GM12878 (cell line): ENCODE measurements at regions not wholly inside any gene's neighbourhood (a gene's known extent, or its start where the extent isn't known, plus 50 kb on each side); places are given as distances from the start of the nearest gene placed in this dataset.

Experiments
- ATAC-seq: fragments of 200-7000 bp; cut with Tn5 transposase; 3 replicates; pipeline ENCODE4 v1.9.1; 2020; ENCODE audit warnings: mild to moderate bottlenecking, moderate library complexity
- BruUV-seq: library from RNA; stranded (reverse); fragments of 400-500 nt; replicated peaks from 2 replicates; lab custom pipeline; 2021; lab: Mats Ljungman, UMichigan
- CTCF ChIA-PET: fragments of 300-600 bp; sonication (Branson Sonifier 250); formaldehyde crosslinking; extraction: SDS; loops from one replicate; lab custom pipeline; 2021; ENCODE audit warnings: inconsistent platforms; lab: Yijun Ruan, JAX
- POLR2A ChIA-PET: fragments of 350-600 bp; formaldehyde crosslinking; extraction: SDS; loops from one replicate; lab custom pipeline; 2021; ENCODE audit warnings: inconsistent platforms; lab: Charles Lee
- RAD21 ChIA-PET: fragments of 300-600 bp; sonication (Branson Sonifier 250); formaldehyde crosslinking; loops from one replicate; lab custom pipeline; 2023; ENCODE audit warnings: antibody characterized with exemption; ENCODE audit not compliant: unreplicated experiment; lab: Charles Lee
- SMC1A ChIA-PET: fragments of 300-600 bp; sonication (Branson Sonifier 250); formaldehyde crosslinking; loops from one replicate; lab custom pipeline; 2023; ENCODE audit not compliant: unreplicated experiment, uncharacterized antibody; lab: Charles Lee
- DNase-seq: peaks from one replicate; pipeline ENCODE4 v3.0.0-alpha.2; 2011; ENCODE audit warnings: low read depth, low spot score
- FAIRE-seq: peaks from 3 replicates; lab custom pipeline; 2011; peaks lifted over from hg19 to GRCh38; lab: Jason Lieb, UNC
- H2AFZ ChIP-seq: 2 replicates; pipeline ENCODE4 v1.6.0; 2011; ENCODE audit warnings: low read depth, low read length, control low read depth; ENCODE audit not compliant: control insufficient read depth
- H3K27ac ChIP-seq: 2 replicates; pipeline ENCODE4 v1.5.1; 2011; ENCODE audit warnings: control low read depth; ENCODE audit not compliant: control insufficient read depth, insufficient read depth
- H3K27me3 ChIP-seq, 2 experiments: replicated peaks in 1 of 2; 2 replicates each; pipeline versions ENCODE4 v1.6.0 to v1.6.1; 2011; ENCODE audit warnings: low read length in 1 of 2; ENCODE audit not compliant: control insufficient read depth in 2 of 2, insufficient read depth in 2 of 2
- H3K36me3 ChIP-seq, 2 experiments: 2 replicates each; pipeline ENCODE4 v1.5.1; 2011; ENCODE audit warnings: low read length in 1 of 2; ENCODE audit not compliant: control insufficient read depth in 2 of 2, insufficient read depth in 2 of 2
- H3K4me1 ChIP-seq: 2 replicates; pipeline ENCODE4 v1.6.1; 2011; ENCODE audit warnings: mild to moderate bottlenecking, low read length, moderate library complexity, mixed read lengths; ENCODE audit not compliant: control insufficient read depth, insufficient read depth
- H3K4me2 ChIP-seq: 2 replicates; pipeline ENCODE4 v1.6.0; 2011; ENCODE audit warnings: control low read depth; ENCODE audit not compliant: control insufficient read depth, insufficient read depth
- H3K4me3 ChIP-seq: fragments of 200-600 bp; sonication (generic); 2 replicates; pipeline ENCODE4 v1.5.1; 2016
- H3K79me2 ChIP-seq: 2 replicates; pipeline ENCODE4 v1.6.0; 2011; ENCODE audit warnings: low read length; ENCODE audit not compliant: control insufficient read depth, insufficient read depth
- H3K9ac ChIP-seq: 2 replicates; pipeline ENCODE4 v1.8.0; 2011; ENCODE audit warnings: low read length, control low read depth, mixed read lengths; ENCODE audit not compliant: control insufficient read depth, insufficient read depth
- H3K9me3 ChIP-seq: replicated peaks from 3 replicates; pipeline ENCODE4 v1.5.1; 2011; ENCODE audit warnings: mild to moderate bottlenecking, low read length; ENCODE audit not compliant: control insufficient read depth, insufficient read depth
- H4K20me1 ChIP-seq: 2 replicates; pipeline ENCODE4 v1.6.0; 2011; ENCODE audit not compliant: control insufficient read depth, insufficient read depth
- BHLHE40 ChIP-seq, 2 experiments: fragments of 450-650 bp in 1 of 2; IDR thresholded peaks; 2 replicates each; pipeline ENCODE4 v1.6.1; 2011 to 2017; ENCODE audit warnings: low read depth in 2 of 2, borderline replicate concordance in 1 of 2, improper control_type of control experiment in 1 of 2, low read length in 1 of 2, mild to moderate bottlenecking in 1 of 2
- EP300 ChIP-seq, 2 experiments: fragments of 150-350 bp in 1 of 2; IDR thresholded peaks; 2 replicates each; pipeline ENCODE4 v1.6.1; 2011 to 2012; ENCODE audit warnings: low read depth in 2 of 2, low read length in 2 of 2, borderline replicate concordance in 1 of 2, improper control_type of control experiment in 1 of 2, inconsistent platforms in 1 of 2; ENCODE audit not compliant: control insufficient read depth in 1 of 2
- IKZF1 ChIP-seq: fragments of 450-650 bp; conservative IDR thresholded peaks from 2 replicates; pipeline ENCODE4 v1.6.1; 2017; ENCODE audit warnings: antibody characterized with exemption, mild to moderate bottlenecking
- IKZF2 ChIP-seq, 2 experiments: fragments of 450-650 bp; IDR thresholded peaks; 2 replicates each; pipeline ENCODE4 v1.6.1; 2017; ENCODE audit warnings: mild to moderate bottlenecking in 2 of 2, moderate library complexity in 2 of 2
- RAD21 ChIP-seq: IDR thresholded peaks from 2 replicates; pipeline ENCODE4 v1.6.1; 2011; ENCODE audit warnings: mild to moderate bottlenecking, low read depth, low read length, moderate library complexity; ENCODE audit not compliant: insufficient read depth
- RCOR1 ChIP-seq: conservative IDR thresholded peaks from 2 replicates; pipeline ENCODE4 v1.6.1; 2012; ENCODE audit warnings: low read depth, low read length, improper control_type of control experiment
- ZBTB4 ChIP-seq: fragments of 450-650 bp; formaldehyde crosslinking; IDR thresholded peaks from 2 replicates; pipeline ENCODE4 v1.4.0; 2022; ENCODE audit warnings: mild to moderate bottlenecking, moderate library complexity
- WGBS: methylation state at CpG from one replicate; pipeline ENCODE4 v1.1.6; 2016; ENCODE audit warnings: low lambda C conversion rate; ENCODE audit not compliant: insufficient replicate concordance, insufficient coverage; ENCODE audit errors: missing lambda C conversion rate; 5-methylcytosine and 5-hydroxymethylcytosine counted together
- in situ Hi-C: fragments of 300-500 bp; cut with MboI; formaldehyde crosslinking; loops from 9 replicates; pipeline ENCODE4 v1.14.3; 2018; ENCODE audit warnings: mixed read lengths
- intact Hi-C: fragments of 100-400 bp; cut with micrococcal nuclease; formaldehyde crosslinking; loops from one replicate; pipeline ENCODE4 v1.14.2; 2022; ENCODE audit not compliant: unreplicated experiment
- TF ChIP-seq, protein P1 (sequence below): fragments of 450-650 bp; IDR thresholded peaks from 2 replicates; pipeline ENCODE4 v1.6.1; 2016; ENCODE audit warnings: mild to moderate bottlenecking

DNA sequence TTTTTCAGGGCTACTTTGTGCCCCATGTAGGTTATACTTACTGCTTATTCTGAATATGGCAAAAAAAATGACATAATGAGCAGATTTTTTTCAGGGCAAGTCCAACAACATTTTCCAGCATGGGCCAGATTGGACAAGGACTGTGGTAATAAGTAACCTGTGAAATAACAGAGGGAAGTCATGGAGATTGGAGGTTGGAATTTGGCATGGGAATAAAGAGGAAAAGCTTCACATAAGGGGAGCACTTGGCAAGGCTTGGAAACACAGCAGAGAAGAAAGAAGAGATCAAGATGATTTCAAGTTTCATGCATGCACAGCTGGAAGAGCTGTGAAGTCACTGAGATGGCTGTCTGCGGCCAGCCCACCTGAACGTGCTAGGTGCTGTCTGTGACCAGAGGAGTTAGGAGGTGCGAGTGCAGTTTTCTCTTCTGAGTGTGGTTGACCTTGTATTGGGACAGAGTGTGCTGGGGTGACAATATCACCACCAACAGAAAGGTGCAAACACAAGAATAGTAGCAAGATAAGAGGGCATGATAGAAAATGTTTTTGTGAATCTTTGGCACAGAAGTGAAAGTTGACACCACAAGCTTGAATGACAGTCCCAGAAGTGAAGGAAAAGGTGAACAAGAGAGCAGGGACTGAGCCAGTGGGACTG lies 71.1 kb upstream of the DSC1 start:
- in situ Hi-C loops: no loop called here

More for the DNA sequence above, 71.1 kb upstream of the DSC1 start:
- TF ChIP-seq ZBTB4 (CRISPR knock-in tag) (no peak), IKZF2 (IDR thresholded peaks at IDR 0.05) (peak; percentile 20 to 38; a peak in 2 of 4 replicates), IKZF1 (peak; percentile 40; the same call in 1 of the 2 replicates), RCOR1 (no peak), BHLHE40 (IDR thresholded peaks at IDR 0.05; ENCODE audit: borderline replicate concordance in 1 of 2, low read depth in 2 of 2, low read length in 1 of 2) (peak; percentile 37 to 62; a peak in 2 of 4 replicates), RAD21 (no peak), EP300 (IDR thresholded peaks at IDR 0.05; ENCODE audit: borderline replicate concordance in 1 of 2, control insufficient read depth in 1 of 2, low read depth in 2 of 2, low read length in 2 of 2) (peak in 1 of 2 experiments; percentile 18; a peak in 1 of 4 replicates)
- TF ChIP-seq, protein P1, sequence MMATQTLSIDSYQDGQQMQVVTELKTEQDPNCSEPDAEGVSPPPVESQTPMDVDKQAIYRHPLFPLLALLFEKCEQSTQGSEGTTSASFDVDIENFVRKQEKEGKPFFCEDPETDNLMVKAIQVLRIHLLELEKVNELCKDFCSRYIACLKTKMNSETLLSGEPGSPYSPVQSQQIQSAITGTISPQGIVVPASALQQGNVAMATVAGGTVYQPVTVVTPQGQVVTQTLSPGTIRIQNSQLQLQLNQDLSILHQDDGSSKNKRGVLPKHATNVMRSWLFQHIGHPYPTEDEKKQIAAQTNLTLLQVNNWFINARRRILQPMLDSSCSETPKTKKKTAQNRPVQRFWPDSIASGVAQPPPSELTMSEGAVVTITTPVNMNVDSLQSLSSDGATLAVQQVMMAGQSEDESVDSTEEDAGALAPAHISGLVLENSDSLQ: peak; percentile 70
- H4K20me1 ChIP-seq: no peaks in the 10 kb centered on the region
- SMC1A ChIA-PET: interaction anchor here (1.0 to 2.7 kb wide), 4 partner anchors 8 to 32 kb away, joined by 3 to 12 read pairs (median 5); no protein-coding TSS in a partner anchor
- H3K4me3 ChIP-seq: no peak overlapping the region
- H3K9ac ChIP-seq: no peak overlapping the region
- ATAC-seq (peak; percentile 30), DNase-seq (no peak), FAIRE-seq (peak; percentile 7)
- no peaks in the 10 kb centered on the region for H3K79me2 ChIP-seq
- 0% methylated on average over 3 of the region's 3 CpGs for WGBS
- intact Hi-C loops: loop anchor here (5.0 to 10.0 kb wide), 2 partner anchors 34 to 261 kb away; partner anchors contain the start of gene DSG2
- peaks cover 20% of the 10 kb centered on the region for H3K4me1 ChIP-seq
- H3K36me3 ChIP-seq: no peaks in the 10 kb centered on the region
- POLR2A ChIA-PET: no interaction called here
- RAD21 ChIA-PET: interaction anchor here (1.3 kb wide), 1 partner anchor 27 kb away, joined by 4 read pairs; no protein-coding TSS in a partner anchor
- H3K27ac ChIP-seq: no peak overlapping the region
- H2AFZ ChIP-seq: peak overlapping the region; percentile 5
- H3K4me2 ChIP-seq: 0 out of 2 replicates have a peak overlapping the region, but pooled peaks have one; percentile 31
- no TSS peak for BruUV-seq
- no peaks in the 10 kb centered on the region for H3K27me3 ChIP-seq
- no peaks in the 10 kb centered on the region for H3K9me3 ChIP-seq
- CTCF ChIA-PET: interaction anchor here (1.3 to 2.6 kb wide), 2 partner anchors 8 to 12 kb away, joined by 4 to 9 read pairs; no protein-coding TSS in a partner anchor
